T47D (cell line): ENCODE measurements at regions not wholly inside any gene's neighbourhood (a gene's known extent, or its start where the extent isn't known, plus 50 kb on each side); places are given as distances from the start of the nearest gene placed in this dataset.
"Not testable (repeated sequence)": the region's sequence is repeated elsewhere in the genome, so short reads cannot be mapped to it uniquely, and the experiment has no call there.

Source experiments
- DNase-seq, 2 experiments: peaks; one replicate each; pipeline versions ENCODE4 v3.0.0 to v3.0.0-alpha.2; 2011 to 2012; ENCODE audit warnings: low read depth in 1 of 2, low spot score in 1 of 2
- JUND ChIP-seq: IDR thresholded peaks from 2 replicates; pipeline ENCODE4 v1.6.1; 2012; ENCODE audit warnings: low read depth
- in situ Hi-C: cut with HindIII; loops from 2 replicates; pipeline ENCODE4 v1.10.0; 2016; ENCODE audit warnings: low sequenced_read_pairs, low pct_unique_long_range_greater_than_20kb

DNA sequence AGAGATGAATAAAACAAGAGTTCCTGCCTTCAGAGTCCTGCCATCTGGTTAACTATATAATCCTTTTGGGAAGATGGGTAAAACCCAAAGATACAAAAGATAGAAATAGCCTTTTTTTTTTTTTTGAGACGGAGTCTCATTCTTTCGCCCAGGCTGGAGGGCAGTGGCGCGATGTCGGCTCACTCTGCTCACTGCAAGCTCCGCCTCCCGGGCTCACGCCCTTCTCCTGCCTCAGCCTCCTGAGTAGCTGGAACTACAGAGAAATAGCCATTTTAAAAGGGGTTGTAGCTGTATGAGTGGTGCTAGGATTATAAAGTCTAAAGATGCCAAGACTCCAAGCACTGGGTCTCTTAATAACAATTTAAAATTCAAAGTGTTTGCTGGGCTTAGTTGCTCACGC lies 97.2 kb downstream of the KDR start:
- TF ChIP-seq JUND: no peak
- no peak for DNase-seq
- in situ Hi-C loops: no loop called here

DNA sequence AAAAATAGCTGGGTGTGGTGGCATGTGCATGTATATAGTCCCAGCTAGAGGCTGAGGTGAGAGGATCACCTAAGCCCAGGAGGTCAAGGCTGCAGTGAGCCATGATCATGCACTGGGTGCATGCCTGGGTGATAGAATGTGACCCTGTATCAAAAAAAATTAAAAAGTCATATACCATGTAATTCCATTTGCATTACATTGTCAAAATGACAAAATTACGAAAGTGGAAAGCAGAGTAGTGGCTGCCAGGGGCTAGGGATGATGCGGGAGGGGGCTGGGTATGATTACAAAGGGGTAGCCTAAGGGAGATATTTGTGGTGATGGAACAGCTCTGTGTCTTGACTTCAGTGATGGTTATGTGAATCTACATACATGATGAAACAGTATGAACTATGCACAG lies 97.8 kb downstream of the KDR start:
- TF ChIP-seq JUND: no peak
- in situ Hi-C loops: no loop called here

DNA sequence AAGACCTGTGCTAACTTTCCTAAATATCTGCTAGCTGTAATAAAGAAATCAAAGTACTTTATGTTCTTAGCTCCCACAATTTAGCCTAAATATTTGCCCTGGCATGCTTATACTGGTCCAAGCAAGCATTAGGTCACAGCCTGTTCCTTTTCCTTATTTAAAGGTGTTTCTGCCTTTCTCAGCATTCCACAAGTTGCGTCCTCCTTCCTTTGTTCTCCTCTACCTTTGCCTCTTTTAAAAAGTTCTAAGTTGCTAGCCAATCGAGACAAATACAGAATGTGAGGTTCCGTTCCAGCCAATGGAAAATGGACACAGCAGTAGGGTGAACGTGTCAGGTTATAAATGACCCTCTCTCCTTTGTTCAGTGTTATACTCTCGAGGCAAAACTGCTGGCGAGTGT lies 99.9 kb downstream of the KDR start:
- DNase-seq, in situ Hi-C loops: not testable (repeated sequence)

More for the DNA sequence above, 97.8 kb downstream of the KDR start:
- no peak for DNase-seq

DNA sequence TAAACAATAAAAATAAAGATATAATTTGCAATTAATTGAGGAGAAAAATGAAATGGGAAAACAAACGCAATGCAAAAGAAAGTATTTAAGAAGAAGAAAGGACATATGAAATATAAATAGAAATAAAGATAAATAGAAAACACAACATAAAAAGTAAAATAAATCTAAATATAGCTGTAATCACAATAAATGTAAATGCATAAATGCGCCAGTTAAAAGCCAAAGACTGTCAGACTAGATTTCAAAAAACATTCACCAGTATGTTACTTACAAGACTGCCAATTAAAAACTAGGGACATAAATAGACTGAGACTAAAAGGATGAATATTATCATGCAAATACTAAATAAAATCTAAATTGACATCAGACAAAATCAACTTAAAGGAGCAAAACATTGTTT lies 102.4 kb downstream of the KDR start:
- in situ Hi-C loops: no loop called here
- DNase-seq: no peak
- no peak for TF ChIP-seq JUND

DNA sequence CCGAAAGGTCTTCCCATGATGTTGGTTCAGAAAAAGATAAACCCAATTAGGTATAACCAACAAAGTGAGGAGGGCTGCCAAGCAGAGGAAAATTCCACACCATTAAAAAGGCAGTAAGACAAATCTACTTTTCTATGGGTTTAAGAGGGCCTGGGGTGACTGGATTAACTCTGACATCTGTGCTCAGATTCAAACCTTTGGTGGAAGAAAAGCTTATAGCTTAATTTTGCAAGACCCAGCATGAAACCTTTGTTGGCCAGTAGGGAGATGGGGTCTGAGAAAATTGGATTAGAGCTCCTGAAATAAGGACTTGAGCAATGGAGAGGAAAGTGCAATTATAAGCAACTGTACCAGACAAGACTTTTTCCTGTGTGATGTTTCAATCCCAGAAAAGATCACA lies 104.2 kb downstream of the KDR start:
- no peak for DNase-seq
- in situ Hi-C loops: no loop called here
- TF ChIP-seq JUND: no peak

DNA sequence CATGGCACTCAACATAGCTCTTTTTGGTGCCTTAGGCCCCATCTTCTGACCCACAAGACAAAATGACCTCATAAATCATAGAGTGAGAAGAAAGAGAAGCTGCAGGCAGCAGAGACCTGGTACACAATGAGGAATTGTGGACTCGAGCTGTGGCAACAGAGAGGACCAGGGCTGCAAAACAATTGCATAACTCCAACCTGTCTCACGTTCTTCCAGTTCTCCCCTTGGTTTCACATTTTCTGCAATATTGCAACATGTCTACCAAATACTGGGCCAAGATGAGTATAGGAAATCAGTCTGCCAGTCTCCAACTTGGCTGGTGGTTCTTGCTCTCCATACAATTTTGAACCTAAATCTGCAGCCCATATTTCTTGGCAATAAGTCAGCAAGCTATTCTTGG lies 105.3 kb downstream of the KDR start:
- no peak for TF ChIP-seq JUND
- in situ Hi-C loops: no loop called here
- DNase-seq: no peak

DNA sequence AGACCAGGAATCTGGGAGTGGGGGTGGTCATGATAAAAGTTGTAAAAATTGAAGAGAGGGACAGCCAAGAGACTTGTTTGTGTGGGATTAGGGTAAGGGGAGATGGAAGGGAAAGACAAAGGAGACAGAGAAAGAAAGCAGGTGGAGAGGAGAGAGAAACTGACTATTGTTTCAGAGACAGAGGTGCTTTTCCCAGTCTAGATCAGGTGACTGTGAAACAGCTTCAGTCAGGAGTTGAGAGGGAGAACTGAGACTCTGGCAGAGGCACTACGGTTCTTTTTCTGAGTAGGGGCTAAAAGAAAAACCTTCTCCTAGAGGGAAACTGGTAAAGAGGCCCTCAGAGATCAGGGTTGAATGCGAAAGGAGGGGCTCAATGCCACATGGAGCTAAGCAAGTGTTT lies 106.4 kb downstream of the KDR start:
- in situ Hi-C loops: no loop called here
- DNase-seq: no peak
- no peak for TF ChIP-seq JUND

DNA sequence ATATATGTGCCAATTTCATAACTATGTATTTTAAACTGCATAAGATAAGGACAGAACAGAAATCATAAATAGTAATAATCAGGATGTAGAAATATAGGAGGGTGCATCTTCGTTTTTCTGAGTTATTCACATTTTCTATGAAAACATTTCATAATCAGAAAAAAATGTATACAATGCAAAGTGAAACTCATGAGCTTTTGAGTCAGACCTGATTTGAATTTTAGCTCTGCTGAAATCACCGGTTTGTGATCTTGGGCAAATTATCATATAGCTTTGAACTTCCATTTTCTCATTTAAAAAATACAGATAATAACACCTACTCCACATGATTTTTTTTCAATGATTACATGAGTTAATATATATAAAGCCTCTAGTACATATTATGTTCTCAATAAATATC lies 106.9 kb downstream of the KDR start:
- in situ Hi-C loops: no loop called here
- no peak for TF ChIP-seq JUND
- DNase-seq: no peak

DNA sequence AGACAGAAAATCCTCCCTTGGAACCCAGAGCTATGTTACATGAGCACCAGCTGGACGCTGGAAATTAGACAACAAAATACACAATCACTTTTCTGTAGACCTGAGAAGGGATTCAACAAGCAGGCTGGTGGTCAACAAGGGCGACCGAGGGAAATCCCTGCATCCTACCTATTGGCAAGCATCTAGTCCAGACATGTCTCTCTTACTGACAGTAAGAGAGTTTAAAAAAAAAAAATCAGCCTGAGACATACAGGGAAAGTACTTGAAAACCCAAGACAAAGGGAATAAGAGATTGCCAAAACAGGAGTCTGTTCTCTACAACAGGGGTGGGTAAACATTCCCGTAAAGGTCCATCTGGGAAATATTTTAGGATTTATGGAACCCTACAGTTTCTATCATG lies 108.0 kb downstream of the KDR start:
- no peak for TF ChIP-seq JUND
- in situ Hi-C loops: no loop called here

DNA sequence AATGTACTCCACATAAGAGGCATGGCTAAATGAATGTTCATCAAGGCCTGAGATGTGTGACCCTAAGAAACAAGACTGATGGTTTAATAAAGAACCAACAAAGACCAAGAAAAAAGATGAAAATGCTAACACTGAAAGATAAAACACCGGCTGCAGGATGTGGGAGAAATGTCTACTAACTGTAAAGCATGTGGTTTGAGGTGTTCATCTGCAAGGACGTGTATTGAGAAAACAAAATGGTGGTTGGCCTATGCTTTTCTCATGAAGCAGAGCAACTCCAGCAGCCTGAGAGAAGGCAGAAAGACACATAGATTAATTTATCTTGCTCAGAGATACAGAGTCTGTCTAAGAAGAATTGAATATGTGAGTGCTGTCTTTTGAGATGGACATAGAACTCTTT lies 109.3 kb downstream of the KDR start:
- no peak for TF ChIP-seq JUND
- in situ Hi-C loops: no loop called here
- DNase-seq: no peak

More for the DNA sequence above, 108.0 kb downstream of the KDR start:
- DNase-seq: no peak

DNA sequence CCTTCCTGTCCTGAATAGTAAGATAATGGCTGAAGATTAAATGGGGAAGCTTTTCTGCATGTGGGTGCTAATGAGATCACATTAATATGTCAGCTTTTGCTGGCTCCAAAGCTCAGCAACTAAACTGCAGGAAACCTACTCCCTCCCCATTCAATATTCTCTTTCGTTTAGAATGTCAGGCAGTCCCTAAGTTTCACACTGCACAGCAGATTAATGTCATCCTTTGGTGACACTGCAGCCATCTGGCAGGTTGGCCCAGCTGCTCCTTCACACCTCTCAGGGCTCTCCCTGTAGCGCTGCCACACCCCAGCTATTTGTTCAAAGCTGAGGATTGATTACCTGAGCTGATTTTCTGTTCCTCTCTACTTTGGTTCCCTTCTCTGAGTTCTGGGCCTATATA lies 110.5 kb downstream of the KDR start:
- in situ Hi-C loops: no loop called here

DNA sequence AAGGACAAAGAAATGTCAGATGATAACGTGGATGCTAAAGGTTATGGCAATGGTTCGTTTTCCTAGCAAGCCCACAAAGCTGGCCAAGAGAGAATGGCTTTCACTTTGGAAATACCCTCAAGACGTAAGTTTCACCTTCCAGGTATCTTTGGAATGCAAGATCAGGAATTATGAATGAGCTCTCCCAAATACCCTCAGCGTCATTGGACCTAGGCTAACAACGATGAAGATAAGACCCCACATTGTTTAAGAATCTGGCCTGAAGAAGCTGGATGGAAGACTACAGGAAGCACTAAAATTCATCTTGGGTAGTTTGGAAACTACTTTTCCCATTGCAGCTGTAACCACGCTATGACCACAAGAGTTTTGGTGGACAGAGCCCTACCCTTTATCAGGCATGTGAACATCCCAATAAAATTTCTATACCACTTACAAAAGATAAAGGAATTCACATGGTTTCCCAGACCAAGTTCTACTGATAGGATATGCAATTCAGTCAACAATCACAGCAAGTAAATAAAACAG lies 111.9 kb downstream of the KDR start:
- TF ChIP-seq JUND: no peak
- DNase-seq: no peak

More for the DNA sequence above, 110.5 kb downstream of the KDR start:
- DNase-seq: no peak
- no peak for TF ChIP-seq JUND

DNA sequence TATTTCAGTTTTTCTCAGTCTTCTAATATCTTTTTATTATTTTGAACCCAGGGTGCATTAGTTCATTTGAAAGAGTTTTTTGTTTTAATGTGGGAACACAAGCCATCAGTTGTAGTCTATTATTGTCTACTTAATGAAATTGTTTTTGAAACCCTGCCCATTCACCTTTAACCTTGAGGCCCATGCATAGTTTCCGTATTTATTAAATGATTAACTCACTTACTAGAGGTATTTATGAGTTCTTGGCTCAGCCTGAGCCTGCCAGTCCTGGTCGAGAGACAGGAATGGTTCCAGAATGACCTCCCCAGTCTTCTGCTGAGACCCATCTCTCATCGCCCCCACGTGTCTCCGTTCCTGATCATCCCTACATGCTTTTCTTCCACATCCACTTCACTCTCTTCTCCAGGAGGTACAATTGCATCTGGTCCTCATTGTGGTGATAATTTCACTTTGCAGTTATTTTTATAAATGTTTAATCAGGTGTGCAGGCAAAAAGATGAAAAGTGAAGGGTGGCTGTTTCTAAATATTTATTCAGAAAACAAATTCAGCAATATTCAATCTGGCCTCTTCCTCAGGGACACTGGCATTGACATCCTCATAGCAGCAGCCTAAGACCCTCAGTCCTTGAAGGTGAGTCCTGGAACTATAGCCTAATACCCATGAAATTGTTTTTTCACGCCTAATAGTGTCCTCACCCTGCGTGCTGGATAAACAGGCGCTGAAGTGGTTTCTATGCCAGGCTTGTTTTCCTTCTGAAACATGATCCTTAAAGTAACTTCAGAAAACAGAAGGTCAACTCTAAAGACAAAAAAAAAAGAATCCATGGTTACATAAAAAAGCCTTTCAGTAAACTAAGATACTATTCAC lies 112.8 kb downstream of the KDR start:
- in situ Hi-C loops: no loop called here
- no peak for DNase-seq
- no peak for TF ChIP-seq JUND

More for the DNA sequence above, 111.9 kb downstream of the KDR start:
- in situ Hi-C loops: no loop called here

DNA sequence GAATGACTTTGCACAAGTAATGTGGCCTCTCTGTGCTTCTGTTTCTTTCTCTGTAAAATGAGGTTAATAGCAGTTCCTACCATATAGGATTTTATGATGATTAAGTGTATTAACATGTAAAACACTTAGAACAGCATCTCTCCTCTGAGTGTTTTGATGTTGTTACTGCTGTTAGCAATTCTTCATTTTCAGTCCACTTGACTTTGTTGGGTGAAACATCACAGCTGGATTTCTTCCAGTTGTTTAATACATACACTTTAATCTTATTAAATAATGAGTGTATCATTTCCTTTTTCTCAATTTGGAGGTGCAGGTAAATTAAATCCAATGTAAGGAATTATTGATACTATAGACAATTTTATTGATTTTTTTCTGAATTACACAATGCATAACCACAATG lies 113.6 kb downstream of the KDR start:
- no peak for TF ChIP-seq JUND
- in situ Hi-C loops: no loop called here
- no peak for DNase-seq
